ENCODE measurements at regions not wholly inside any gene's neighbourhood (a gene's known extent, or its start where the extent isn't known, plus 50 kb on each side); places are given as distances from the start of the nearest gene placed in this dataset.

GRCh38 chr14:66425402-66425801 lies 60.8 kb upstream of the CCDC196 start:
- TF ChIP-seq CTCF (conservative IDR thresholded peaks at IDR 0.05) (no peak), ZFX (IDR thresholded peaks at IDR 0.05) (no peak)
